ENCODE measurements at regions not wholly inside any gene's neighbourhood (a gene's known extent, or its start where the extent isn't known, plus 50 kb on each side); places are given as distances from the start of the nearest gene placed in this dataset.

GRCh38 chr2:204213588-204213987 is 277.0 kb downstream of the ICOS start:
- no peak for TF ChIP-seq CTCF (conservative IDR thresholded peaks at IDR 0.05; ENCODE audit: low read length)
- TF ChIP-seq EZH2phosphoT487 (IDR thresholded peaks at IDR 0.05; ENCODE audit: borderline replicate concordance), result no peak
